Caco-2 (cell line): ENCODE measurements at regions not wholly inside any gene's neighbourhood (a gene's known extent, or its start where the extent isn't known, plus 50 kb on each side); places are given as distances from the start of the nearest gene placed in this dataset.

Experiments used
- BruUV-seq: library from RNA; stranded (reverse); fragments of 400-500 nt; replicated peaks from 2 replicates; lab custom pipeline; 2021; lab: Mats Ljungman, UMichigan
- CTCF ChIA-PET: fragments of 300-600 bp; sonication (Branson Sonifier 250); formaldehyde crosslinking; loops from one replicate; lab custom pipeline; 2022; ENCODE audit warnings: antibody characterized with exemption; lab: Charles Lee
- POLR2A ChIA-PET: fragments of 300-600 bp; sonication (Branson Sonifier 250); formaldehyde crosslinking; loops from one replicate; lab custom pipeline; 2022; ENCODE audit warnings: antibody characterized with exemption; lab: Charles Lee
- DNase-seq, 2 experiments: peaks; one replicate each; pipeline versions ENCODE4 v3.0.0 to v3.0.0-alpha.2; 2020 to 2022
- H3K27me3 ChIP-seq: replicated peaks from 2 replicates; pipeline ENCODE4 v1.6.0; 2011; ENCODE audit warnings: low read length; ENCODE audit not compliant: control insufficient read depth, insufficient read depth
- H3K36me3 ChIP-seq: 2 replicates; pipeline ENCODE4 v1.5.1; 2011; ENCODE audit warnings: low read length; ENCODE audit not compliant: control insufficient read depth, insufficient read depth
- H3K4me1 ChIP-seq: fragments of 250-450 bp; sonication (Bioruptor Pico); 2 replicates; pipeline ENCODE4 v1.5.1; 2020; ENCODE audit warnings: mild to moderate bottlenecking
- H3K4me3 ChIP-seq: 2 replicates; pipeline ENCODE4 v1.5.1; 2011; ENCODE audit warnings: low read depth, mild to moderate bottlenecking, control low read depth, low read length
- H3K9me3 ChIP-seq: fragments of 250-450 bp; sonication (Bioruptor Pico); 2 replicates; pipeline ENCODE4 v1.5.1; 2020; ENCODE audit warnings: mild to moderate bottlenecking, moderate library complexity
- H3K27ac Mint-ChIP-seq: one replicate; pipeline ENCODE4 v1.8.0; 2022; ENCODE audit warnings: mixed read lengths; ENCODE audit not compliant: unreplicated experiment
- H3K27me3 Mint-ChIP-seq: one replicate; pipeline ENCODE4 v1.8.0; 2022; ENCODE audit warnings: mixed read lengths; ENCODE audit not compliant: insufficient read depth, unreplicated experiment
- H3K36me3 Mint-ChIP-seq: one replicate; pipeline ENCODE4 v1.8.0; 2022; ENCODE audit warnings: mild to moderate bottlenecking, mixed read lengths; ENCODE audit not compliant: insufficient read depth, unreplicated experiment
- H3K4me1 Mint-ChIP-seq: one replicate; pipeline ENCODE4 v1.8.0; 2022; ENCODE audit warnings: low read depth, mixed read lengths; ENCODE audit not compliant: unreplicated experiment
- H3K4me3 Mint-ChIP-seq: one replicate; pipeline ENCODE4 v1.8.0; 2022; ENCODE audit warnings: mild to moderate bottlenecking, moderate library complexity, mixed read lengths; ENCODE audit not compliant: unreplicated experiment
- H3K9me3 Mint-ChIP-seq: one replicate; pipeline ENCODE4 v1.8.0; 2022; ENCODE audit warnings: mixed read lengths; ENCODE audit not compliant: unreplicated experiment
- intact Hi-C: fragments of 100-400 bp; cut with micrococcal nuclease; formaldehyde crosslinking; loops from one replicate; pipeline ENCODE4 v1.10.0; 2022; ENCODE audit not compliant: unreplicated experiment
- TF ChIP-seq, protein P1 (sequence below), 2 experiments: fragments of 200-600 bp in 1 of 2; IDR thresholded peaks; 1 replicate in 1 of 2; 2 replicates in 1 of 2; pipeline versions ENCODE4 v1.5.1 to v1.8.0; 2011 to 2022; ENCODE audit warnings: antibody characterized with exemption in 1 of 2, control low read depth in 1 of 2, inconsistent platforms in 1 of 2, low read depth in 1 of 2, low read length in 1 of 2, mild to moderate bottlenecking in 1 of 2, moderate library complexity in 1 of 2; ENCODE audit not compliant: insufficient read depth in 1 of 2, severe bottlenecking in 1 of 2, unreplicated experiment in 1 of 2

GRCh38 chr21:20306836-20307235, 691.4 kb upstream of the NCAM2 start:
- Mint-ChIP-seq H3K27ac (no peak overlapping the region), H3K4me3 (no peak overlapping the region), H3K9me3 (no peaks in the 10 kb centered on the region), H3K36me3 (no peaks in the 10 kb centered on the region), H3K4me1 (no peaks in the 10 kb centered on the region), H3K27me3 (no peaks in the 10 kb centered on the region)
- Histone ChIP-seq H3K4me1 (no peaks in the 10 kb centered on the region), H3K27me3 (no peaks in the 10 kb centered on the region), H3K9me3 (no peaks in the 10 kb centered on the region; the same call in 1 of the 2 replicates), H3K4me3 (no peak overlapping the region), H3K36me3 (no peaks in the 10 kb centered on the region)
- TF ChIP-seq, protein P1, sequence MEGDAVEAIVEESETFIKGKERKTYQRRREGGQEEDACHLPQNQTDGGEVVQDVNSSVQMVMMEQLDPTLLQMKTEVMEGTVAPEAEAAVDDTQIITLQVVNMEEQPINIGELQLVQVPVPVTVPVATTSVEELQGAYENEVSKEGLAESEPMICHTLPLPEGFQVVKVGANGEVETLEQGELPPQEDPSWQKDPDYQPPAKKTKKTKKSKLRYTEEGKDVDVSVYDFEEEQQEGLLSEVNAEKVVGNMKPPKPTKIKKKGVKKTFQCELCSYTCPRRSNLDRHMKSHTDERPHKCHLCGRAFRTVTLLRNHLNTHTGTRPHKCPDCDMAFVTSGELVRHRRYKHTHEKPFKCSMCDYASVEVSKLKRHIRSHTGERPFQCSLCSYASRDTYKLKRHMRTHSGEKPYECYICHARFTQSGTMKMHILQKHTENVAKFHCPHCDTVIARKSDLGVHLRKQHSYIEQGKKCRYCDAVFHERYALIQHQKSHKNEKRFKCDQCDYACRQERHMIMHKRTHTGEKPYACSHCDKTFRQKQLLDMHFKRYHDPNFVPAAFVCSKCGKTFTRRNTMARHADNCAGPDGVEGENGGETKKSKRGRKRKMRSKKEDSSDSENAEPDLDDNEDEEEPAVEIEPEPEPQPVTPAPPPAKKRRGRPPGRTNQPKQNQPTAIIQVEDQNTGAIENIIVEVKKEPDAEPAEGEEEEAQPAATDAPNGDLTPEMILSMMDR (IDR thresholded peaks at IDR 0.05; ENCODE audit: insufficient read depth in 1 of 2, low read depth in 1 of 2, low read length in 1 of 2, severe bottlenecking in 1 of 2, unreplicated experiment in 1 of 2), result no peak
- no peak for DNase-seq
- no TSS peak for BruUV-seq
- intact Hi-C loops, result no loop called here
- POLR2A ChIA-PET, result no interaction called here
- CTCF ChIA-PET, result no interaction called here

GRCh38 chr21:20308586-20309315, 689.5 kb upstream of the NCAM2 start:
- Histone ChIP-seq H3K36me3 (no peaks in the 10 kb centered on the region), H3K9me3 (no peaks in the 10 kb centered on the region), H3K4me1 (no peaks in the 10 kb centered on the region), H3K4me3 (no peak overlapping the region), H3K27me3 (no peaks in the 10 kb centered on the region)
- Mint-ChIP-seq H3K27ac (no peak overlapping the region), H3K36me3 (no peaks in the 10 kb centered on the region), H3K4me3 (no peak overlapping the region), H3K9me3 (no peaks in the 10 kb centered on the region), H3K27me3 (no peaks in the 10 kb centered on the region), H3K4me1 (no peaks in the 10 kb centered on the region)
- TF ChIP-seq, protein P1 (IDR thresholded peaks at IDR 0.05; ENCODE audit: insufficient read depth in 1 of 2, low read depth in 1 of 2, low read length in 1 of 2, severe bottlenecking in 1 of 2, unreplicated experiment in 1 of 2), result no peak
- intact Hi-C loops, result no loop called here
- BruUV-seq, result no TSS peak
- no peak for DNase-seq
- ChIA-PET CTCF (no interaction called here), POLR2A (no interaction called here)

DNA sequence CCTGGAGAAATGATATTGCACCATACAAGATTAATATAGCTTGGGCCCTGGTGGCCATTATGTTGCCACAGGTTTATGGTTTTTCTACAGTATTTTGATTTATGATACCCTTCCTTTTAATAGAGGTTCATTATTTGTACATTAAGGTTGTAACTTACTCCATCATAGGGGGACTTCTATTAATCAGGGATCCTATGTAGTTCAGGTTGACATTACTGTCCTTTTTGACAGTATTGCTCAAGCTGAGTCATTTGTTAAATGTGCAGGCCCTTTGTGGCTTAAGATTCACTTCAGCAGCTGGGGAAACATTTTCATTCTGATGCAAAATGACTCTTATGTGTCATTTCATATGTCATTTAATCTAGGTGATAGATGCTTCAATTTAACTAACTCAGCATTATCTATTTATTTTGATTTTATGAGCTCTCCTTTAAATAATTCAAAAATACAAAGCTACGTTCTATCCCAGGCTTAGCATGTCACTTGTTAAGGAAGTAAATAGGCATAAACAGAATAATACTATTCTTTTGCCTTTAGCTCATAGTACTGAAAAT, 686.9 kb upstream of the NCAM2 start:
- no TSS peak for BruUV-seq
- intact Hi-C loops, result no loop called here
- Histone ChIP-seq H3K9me3 (no peaks in the 10 kb centered on the region), H3K27me3 (no peaks in the 10 kb centered on the region), H3K4me3 (no peak overlapping the region), H3K36me3 (no peaks in the 10 kb centered on the region), H3K4me1 (no peaks in the 10 kb centered on the region)
- TF ChIP-seq, protein P1 (IDR thresholded peaks at IDR 0.05; ENCODE audit: insufficient read depth in 1 of 2, low read depth in 1 of 2, low read length in 1 of 2, severe bottlenecking in 1 of 2, unreplicated experiment in 1 of 2), result no peak
- ChIA-PET POLR2A (no interaction called here), CTCF (no interaction called here)
- no peak for DNase-seq
- Mint-ChIP-seq H3K27ac (no peak overlapping the region), H3K9me3 (peaks cover 10% of the 10 kb centered on the region), H3K4me3 (no peak overlapping the region), H3K36me3 (no peaks in the 10 kb centered on the region), H3K4me1 (no peaks in the 10 kb centered on the region), H3K27me3 (no peaks in the 10 kb centered on the region)
